Left hindlimb (tissue), 1 donor: ENCODE measurements at regions not wholly inside any gene's neighbourhood (a gene's known extent, or its start where the extent isn't known, plus 50 kb on each side); places are given as distances from the start of the nearest gene placed in this dataset.

ENCODE experiments used
- DNase-seq: peaks from one replicate; pipeline ENCODE4 v3.0.0-alpha.2; 2018

- no peak for DNase-seq
Observed at GRCh38 chr17:13076905-13077304, 59.1 kb upstream of the ELAC2 start.

GRCh38 chr17:13074026-13074425 lies 56.2 kb upstream of the ELAC2 start:
- no peak for DNase-seq

GRCh38 chr17:13073018-13073417 lies 55.2 kb upstream of the ELAC2 start:
- DNase-seq, result no peak

- no peak for DNase-seq
Observed at GRCh38 chr17:13070732-13071131, 52.9 kb upstream of the ELAC2 start.

GRCh38 chr17:13067629-13068303 lies 49.9 kb upstream of the ELAC2 start:
- no peak for DNase-seq
